ENCODE measurements at regions not wholly inside any gene's neighbourhood (a gene's known extent, or its start where the extent isn't known, plus 50 kb on each side); places are given as distances from the start of the nearest gene placed in this dataset.

DNA sequence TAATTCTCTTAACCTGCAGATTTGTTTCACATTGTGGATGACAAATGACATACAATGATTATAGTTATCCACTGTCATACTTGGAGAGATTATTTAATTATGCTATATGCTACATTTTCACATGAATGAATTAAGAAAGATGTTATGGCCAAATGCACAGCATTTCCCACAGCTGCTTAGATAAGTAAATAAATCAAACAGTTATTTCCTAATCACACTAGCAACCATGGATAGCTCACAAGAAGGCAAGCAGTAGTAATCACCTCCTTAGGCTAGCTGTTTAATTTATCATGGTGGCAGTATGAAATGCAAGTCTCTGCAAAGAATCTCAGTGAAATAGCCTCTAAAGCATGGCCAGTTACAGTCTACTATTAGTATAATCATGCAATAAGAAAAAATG lies 1581.5 kb downstream of the NCAM2 start:
- no peak for DNase-seq (ENCODE audit: low spot score)

DNA sequence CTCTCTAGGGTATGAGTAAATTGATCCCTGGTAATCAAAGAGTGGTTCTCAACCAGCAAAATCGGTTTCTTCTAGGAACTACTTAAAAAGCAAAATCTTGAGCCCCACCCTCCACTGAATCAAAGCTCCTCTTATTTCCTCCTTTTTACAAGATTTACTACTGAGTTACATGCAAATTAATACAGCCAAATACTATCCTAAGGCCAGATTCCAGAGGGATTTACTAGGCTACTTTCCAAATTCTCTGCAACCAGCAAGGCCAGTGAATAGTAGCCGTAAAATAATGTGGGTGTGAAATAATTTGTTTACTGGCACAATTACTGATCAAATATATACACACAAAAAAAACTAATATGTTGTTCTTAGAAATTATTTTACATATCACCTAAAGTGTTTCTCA lies 1583.8 kb downstream of the NCAM2 start:
- no peak for DNase-seq (ENCODE audit: low spot score)

DNA sequence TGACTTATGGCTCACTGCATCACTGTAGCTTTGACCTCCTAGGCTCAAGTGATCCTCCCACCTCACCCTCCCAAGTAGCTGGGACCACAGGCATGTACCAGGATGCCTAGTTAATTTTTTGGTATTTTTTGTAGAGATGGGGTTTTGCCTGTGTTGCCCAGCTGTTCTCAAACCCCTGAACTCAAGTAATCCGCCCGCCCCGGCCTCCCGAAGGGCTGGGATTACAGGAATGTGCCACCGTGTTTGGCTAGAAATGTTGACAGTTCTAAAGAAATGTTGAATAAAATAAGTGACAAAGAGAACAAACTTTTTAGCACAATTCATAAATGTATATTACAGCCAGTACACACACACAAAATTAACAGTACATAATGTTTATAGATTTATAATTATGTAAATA lies 1586.1 kb downstream of the NCAM2 start:
- DNase-seq (ENCODE audit: low spot score), result no peak

DNA sequence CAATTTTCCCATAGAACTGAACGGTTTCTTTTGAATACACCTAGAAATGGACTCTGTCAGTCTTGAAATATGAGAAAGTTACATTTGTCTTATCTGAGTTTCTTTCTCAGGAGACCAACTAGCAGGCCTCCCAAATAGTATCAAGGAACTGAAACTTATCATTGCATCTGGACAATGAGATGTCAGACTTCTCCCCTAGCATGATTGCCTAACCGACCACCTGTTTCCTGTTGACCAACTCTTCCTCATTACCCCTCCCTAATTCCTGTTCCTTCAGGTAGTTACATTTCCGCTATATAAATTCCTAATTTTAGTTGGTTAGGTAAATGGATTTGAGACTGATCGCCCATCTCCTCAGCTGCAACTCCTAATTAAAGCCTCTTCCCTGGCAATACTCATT lies 1587.3 kb downstream of the NCAM2 start:
- no peak for DNase-seq (ENCODE audit: low spot score)

DNA sequence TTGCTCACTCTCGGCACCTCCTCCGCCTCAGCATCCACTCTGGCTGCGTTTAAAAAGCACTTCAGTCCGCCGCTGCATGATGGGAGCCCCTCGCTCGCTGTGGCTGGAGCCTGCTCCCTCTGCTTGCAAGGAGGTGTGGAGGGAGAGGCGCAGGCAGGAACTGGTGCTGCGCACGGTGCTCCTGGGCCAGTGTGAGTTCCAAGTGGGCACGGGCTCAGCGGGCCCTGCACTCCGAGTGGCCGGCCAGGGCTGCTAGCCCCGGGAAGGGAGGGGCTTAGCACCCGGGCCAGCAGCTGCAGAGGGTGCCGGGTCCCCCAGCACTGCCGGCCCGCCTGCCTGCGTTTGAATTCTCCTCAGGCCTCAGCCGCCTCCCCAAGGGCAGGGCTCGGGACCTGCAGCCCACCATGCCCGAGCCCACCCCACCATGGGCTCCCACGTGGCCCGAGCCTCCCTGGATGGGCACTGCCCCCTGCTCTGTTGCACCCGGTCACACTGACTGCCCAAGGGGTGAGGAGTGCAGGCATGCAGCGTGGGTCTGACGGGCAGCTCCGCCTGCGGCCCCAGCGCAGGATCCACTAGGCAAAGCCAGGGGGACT lies 1599.5 kb downstream of the NCAM2 start:
- DNase-seq (ENCODE audit: low spot score), result no peak

DNA sequence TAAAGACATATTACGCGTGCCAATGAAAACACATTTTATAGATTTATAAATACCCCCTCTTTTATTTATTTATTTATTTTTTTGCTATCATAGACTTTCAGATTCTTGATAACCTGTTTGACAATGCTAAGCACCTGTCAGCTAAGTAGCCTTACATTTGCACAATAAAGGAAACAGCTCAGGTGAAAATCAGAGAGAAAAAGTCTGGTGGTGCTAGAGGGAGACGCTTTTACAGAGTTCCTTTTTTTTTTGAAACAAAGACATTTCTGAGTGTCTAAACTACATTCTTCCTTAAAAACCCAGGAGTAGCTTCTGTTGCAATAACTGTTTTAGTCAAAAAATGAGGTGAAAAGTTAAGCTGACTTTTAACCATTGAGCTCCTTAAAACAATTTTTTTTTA lies 1611.6 kb downstream of the NCAM2 start:
- DNase-seq (ENCODE audit: low spot score), result no peak

DNA sequence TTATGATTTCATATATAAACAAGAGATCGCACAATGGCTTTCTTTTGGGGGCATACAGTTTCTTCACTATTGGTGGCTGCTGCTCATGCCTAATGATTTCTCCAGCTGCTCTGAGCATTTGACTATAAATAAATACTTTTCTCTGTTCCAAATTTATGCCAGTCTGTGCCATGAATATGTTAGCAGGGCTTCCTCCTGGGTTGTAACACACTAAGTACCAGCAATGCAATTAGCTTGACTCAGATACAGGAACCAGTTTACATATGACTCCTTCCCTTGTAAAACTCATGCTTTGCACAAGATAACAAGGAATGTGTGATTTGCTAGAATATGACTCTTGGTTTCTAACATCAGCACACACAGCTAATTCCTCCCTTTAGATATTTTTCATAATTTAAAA lies 1629.7 kb downstream of the NCAM2 start:
- no peak for DNase-seq (ENCODE audit: low spot score)

DNA sequence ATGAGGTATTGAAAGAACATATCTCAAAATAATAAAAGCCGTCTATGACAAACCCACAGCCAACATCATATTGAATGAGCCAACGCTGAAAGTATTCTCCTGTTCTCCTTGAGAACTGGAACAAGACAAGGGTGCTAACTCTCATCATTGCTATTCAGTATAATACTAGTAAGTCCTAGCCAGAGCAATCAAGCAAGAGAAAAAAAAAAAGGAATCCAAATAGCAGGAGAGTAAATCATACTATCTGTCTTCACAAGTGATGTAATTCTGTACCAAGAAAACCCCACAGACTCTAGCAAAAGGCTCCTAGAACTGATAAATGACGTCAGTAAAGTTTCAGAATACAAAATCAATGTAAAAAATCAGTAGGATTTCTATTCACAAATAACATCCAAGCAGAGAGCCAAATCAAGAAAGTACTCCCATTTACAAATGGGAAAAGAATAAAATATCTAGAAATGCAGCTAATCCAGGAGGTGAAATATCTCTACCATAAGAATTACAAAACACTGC lies 1632.8 kb downstream of the NCAM2 start:
- DNase-seq (ENCODE audit: low spot score), result no peak

DNA sequence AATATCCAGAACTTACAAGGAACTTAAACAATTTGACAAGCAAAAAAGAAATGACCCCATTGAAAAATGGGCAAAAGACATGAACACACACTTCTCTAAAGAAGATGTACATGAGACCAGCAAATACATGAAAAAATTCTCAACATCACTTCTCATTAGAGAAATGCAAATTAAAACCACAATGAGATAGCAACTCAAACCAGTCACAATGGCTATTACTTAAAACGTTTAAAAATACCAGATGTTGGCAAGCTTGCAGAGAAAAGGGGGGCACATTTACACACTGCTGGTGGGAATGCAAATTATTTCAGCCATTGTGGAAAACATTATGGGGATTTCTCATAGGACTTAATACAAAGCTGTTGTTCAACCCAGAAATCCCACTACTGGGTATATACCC lies 1634.0 kb downstream of the NCAM2 start:
- no peak for DNase-seq (ENCODE audit: low spot score)

DNA sequence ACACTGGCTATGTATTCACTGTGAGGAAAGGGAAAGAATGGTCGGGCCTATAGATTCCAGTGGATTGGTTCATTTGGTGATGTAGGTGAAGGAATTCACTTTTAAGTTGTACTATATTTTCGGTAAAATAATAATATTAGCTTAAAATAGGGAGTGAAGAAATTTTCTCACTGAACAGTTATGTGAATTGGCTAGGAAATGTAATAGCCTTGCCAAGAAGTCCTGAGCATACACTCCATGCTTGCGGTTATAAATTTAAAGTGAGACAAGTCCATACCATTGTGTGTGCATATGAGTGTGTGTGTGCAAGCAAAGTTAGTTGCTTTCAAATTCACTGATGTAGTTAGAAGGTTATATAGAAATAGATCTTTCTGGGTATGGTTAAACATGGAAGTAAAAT lies 1651.0 kb downstream of the NCAM2 start:
- no peak for DNase-seq (ENCODE audit: low spot score)

DNA sequence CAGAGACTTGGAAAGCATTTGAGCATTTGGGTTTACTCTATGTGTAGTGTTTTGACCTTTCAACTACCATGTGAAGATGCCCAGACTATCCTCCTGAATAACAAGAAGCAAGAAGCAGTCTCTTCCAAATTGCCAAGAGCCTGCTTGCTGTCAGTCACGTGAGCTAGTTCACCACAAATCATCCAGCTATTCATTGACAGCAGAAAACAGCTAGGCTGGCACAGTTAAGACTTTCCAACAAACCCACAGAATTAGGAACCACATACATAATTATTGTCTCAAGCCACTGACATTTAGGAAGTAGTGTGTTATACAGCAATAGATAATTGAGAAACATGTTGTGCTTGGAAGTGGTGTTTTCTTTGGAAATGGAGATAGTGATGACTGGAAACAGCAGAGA lies 1652.0 kb downstream of the NCAM2 start:
- DNase-seq (ENCODE audit: low spot score), result no peak

DNA sequence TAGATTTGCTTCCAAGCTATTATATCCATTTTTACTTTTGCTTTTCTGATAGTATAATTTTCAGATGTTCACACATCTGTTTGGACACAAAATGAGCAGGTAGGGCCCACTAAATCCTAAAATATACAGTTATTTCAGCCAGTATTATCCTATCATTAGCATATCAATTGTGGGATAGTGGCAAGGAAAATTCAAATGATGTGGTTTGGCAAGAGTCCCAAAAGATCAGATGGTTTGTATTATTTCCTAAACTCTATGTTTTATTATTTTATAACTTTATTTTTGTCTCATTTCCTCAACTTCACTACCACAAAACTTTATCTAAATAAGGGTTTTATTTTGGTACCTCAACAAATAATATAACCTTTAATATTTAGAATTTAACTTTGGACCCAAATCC lies 1659.6 kb downstream of the NCAM2 start:
- no peak for DNase-seq (ENCODE audit: low spot score)

DNA sequence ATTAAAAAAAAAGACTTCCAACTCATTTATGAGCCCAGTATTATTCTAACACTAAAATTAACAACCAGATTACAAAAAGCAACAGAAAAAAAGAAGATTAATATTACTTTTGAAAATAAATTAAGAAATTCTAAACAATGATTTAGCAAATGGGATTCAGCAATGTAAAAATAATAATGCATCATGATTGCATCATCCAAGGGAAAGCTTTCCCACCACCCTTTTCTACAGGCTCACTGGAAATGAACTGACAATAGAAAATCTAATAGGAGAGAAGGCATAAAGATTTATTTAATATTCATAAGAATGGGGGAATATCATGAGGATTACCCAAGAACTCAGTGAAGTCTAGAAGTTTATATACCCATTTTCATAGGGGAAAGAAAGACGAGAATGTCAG lies 1671.9 kb downstream of the NCAM2 start:
- no peak for DNase-seq (ENCODE audit: low spot score)

DNA sequence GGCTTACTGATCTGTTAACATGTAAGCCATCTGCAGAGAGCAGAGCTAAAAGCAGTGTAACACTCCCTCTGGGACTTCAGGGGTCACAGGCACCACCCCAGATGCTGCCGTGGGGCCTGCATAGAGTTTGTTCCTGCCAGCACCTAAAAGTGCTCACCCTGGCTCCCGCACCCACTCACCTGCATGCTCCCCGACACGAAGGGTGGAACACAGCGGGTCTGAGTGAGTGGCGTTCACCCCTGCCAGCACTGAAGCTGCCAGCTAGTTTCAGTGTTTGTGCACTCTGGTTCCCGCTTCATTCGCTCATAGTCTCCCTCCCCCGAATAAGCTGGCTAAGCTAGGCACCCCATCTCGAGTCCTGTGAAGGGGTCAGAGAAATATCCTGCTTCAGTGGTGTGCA lies 1681.0 kb downstream of the NCAM2 start:
- DNase-seq (ENCODE audit: low spot score), result no peak

DNA sequence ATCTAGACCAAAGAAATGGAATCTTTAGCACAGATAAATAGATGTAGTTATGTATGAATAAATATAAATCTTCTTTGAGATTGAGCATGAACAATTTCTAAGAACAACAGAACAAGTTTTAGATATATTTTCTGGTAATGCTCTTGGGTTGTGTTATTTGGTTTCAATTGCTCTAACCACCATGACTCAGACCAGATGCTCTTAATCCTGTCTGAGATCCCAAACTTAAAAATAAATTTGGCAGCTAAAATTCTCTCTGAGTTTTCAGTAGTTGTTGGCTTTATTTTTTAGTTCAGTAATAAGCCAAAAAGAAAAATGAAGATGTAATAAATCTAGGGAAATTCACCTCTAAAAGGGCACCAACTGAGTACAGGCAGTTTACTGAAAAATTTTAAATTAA lies 1693.4 kb downstream of the NCAM2 start:
- DNase-seq (ENCODE audit: low spot score), result no peak

DNA sequence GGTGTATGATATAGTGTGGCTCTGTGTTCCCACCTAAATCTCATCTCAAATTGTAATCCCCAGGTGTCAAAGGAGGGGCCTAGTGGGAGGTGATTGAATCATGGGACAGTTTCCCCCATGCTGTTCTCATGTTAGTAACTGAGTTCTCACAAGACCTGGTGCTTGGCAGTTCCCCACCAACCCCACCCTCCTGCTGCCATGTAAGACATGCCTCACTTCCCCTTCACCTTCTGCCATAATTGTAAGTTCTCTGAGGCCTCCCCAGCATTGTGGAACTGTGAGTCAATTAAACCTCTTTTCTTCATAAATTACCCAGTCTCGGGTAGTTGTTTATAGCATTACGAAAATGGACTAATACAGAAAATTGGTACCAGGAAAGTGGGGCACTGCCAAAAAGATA lies 1705.3 kb downstream of the NCAM2 start:
- no peak for DNase-seq (ENCODE audit: low spot score)

DNA sequence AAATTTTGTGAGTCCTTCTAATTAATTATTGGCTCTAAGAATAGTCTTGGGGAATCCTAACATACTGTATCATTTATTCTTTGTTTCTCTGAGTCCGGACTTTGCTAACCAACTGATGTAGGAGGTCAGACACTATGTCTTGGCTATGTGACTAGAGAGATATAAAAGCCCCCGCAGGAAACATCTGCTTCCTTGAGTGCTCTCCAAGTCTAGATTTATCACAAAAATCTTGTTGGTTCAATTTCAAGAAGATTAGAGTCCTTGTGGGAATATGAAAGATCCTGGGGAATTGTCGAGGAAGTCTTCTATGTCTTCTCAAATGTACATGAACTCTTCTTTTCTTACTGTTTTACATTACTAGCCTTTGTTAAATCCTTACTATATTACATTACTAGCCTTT lies 1712.5 kb downstream of the NCAM2 start:
- DNase-seq (ENCODE audit: low spot score), result no peak

DNA sequence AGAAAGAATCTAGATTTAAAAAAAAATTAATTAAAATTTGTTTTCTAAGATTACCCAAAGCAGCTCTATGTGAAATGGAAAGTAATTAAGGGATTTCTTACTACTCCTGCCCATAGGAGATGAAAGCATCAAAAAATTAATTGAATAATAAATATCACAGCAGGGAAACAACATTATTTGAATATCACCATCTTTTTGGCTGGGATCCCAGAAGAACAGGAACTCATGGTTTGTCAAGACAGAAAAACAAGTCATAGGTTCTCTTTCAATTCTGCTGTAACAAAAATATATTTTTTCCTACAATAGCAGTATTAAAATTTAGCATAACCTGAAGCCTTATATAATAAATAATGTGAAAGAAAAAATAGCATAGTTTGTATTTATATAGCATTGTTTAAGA lies 1713.4 kb downstream of the NCAM2 start:
- DNase-seq (ENCODE audit: low spot score), result no peak

DNA sequence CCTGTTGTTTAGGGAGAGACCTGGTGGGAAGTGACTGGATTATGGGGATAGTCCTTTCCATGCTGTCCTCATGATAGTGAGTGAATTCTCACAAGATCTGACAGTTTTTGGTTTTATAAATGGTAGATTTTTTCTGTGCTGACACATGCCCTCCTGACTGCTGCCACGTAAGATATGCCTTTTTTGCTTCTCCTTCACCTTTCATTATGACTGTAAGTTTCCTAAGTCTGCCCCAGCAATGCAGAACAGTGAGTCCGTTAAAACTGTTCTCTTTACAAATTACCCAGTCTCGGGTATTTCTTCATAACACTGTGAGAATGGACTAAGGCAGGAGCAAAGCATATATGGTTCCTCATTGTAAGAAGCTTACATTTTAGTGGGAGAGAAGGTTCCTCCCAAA lies 1727.2 kb downstream of the NCAM2 start:
- DNase-seq (ENCODE audit: low spot score), result no peak

DNA sequence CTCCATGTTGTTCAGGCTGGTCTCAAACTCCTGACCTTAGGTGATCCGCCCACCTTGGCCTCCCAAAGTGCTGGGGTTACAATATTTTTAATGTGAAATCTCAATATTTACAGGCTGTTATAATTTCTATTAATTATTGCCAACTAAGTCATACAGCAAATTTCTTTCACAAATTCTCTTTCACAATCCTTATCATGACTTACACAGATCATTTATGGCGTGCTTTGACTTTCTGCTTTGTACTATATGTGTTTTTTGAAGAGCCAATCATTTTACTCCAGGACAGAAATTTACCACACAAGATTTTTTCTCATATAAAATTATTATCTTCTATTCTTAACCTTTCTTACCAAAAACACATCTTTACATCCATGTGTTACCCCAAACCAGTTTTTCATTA lies 1729.9 kb downstream of the NCAM2 start:
- DNase-seq (ENCODE audit: low spot score), result no peak

DNA sequence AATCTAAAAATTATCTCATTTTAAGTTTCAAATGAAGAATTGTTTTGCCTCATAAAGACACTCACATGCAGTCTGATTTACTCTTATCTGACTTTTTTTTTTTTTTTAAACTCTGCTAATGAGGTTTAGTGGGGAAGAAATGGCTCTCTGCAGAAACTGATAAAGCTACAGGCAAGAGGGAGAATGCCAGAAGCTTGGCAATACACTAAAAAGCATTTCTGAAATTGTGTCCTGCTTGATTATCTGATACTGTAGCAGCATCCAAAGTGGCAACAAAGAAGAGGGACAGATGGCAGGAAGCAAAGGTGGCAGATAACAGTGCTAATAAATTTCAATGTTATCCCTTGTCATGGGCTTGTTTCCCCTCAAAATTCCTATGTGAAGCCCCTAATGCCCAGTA lies 1744.9 kb downstream of the NCAM2 start:
- DNase-seq (ENCODE audit: low spot score), result no peak

DNA sequence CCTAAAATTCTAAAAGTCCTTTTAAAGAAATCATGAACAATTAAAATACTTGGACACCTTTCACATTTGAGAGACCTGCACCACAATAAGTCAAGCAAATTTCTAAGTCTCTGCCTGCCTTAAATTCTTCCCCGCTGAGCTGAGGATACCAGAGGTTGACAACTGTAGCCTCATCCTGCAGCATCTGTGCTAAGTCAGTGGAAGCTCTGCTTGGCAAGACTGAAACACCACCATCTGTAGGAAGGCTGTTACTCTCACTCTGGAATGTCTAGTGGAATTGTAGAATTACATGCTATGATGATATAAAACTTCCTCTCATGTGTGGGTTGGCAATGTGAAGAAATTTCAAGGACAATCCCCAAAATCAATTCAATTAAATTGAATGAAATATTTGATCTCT lies 1756.5 kb downstream of the NCAM2 start:
- DNase-seq (ENCODE audit: low spot score), result no peak

DNA sequence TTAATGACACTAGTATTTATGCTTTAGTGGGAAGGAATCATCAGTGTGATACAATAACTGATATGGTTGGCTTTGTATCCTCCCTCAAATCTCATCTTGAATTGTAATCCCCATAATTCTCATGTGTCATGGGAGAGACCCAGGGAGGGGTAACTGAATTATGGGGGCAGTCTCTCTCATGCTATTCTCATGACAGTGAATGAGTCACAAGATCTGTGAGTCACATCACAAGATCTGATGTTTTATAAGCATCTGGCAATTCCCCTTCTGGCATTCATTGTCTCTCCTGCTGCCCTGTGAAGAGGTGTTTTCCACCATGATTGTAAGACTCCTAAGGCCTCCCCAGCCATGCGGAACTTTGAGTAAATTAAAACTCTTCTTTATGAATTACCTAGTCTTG lies 1760.3 kb downstream of the NCAM2 start:
- DNase-seq (ENCODE audit: low spot score), result no peak

DNA sequence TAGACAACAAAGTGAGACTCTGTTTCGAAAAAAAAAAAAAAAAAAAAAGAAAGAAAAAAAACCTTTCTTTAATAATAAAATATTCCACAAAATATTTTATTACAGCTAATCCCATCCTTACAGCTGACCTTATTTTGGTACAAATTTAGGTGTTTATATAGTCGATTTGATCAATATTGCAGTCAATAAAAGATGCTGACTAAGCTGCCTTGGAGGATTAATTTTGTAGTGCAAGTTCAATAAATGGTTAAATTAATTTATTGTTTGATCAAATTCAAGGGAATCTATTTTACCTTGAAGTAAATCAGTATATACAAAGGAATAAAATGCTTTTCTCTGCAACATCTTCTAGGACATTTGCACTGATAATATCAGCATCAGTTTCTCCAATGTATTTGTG lies 1764.3 kb downstream of the NCAM2 start:
- DNase-seq (ENCODE audit: low spot score), result no peak

DNA sequence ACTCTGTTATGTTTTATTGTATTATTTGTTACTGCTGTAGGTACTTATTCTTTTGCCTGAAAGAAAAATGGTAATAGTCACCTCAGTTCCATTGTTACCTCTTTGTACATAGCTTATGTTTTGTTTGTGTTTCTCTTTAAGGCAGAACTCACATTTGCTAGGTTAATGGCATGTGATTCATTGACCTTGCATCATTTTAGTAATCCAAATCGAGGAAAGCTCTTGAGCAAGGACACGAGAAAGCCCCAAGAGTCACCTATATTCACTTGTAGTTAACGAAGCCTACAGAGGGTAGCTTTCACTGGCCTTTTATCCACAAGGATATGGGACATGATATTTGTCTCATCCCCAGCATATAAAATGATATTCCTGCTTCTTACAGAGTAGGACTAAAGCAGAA lies 1765.2 kb downstream of the NCAM2 start:
- DNase-seq (ENCODE audit: low spot score), result no peak

Measured in hematopoietic multipotent progenitor cell treated with erythropoietin and hydrocortisone succinate and interleukin-3 and kit ligand, for 15 days (in vitro differentiated cells).